ENCODE measurements at regions not wholly inside any gene's neighbourhood (a gene's known extent, or its start where the extent isn't known, plus 50 kb on each side); places are given as distances from the start of the nearest gene placed in this dataset.
A peak's percentile ranks its signal among the peaks of the same experiment; 100 is the strongest.
"Not testable (repeated sequence)": the region's sequence is repeated elsewhere in the genome, so short reads cannot be mapped to it uniquely, and the experiment has no call there.

- H3K27me3 ChIP-seq (ENCODE audit: insufficient read depth in 3 of 3, low read length in 2 of 3): no peaks in the 10 kb centered on the region
- 53 to 60% (median 57%) methylated on average over 5 of the region's 5 CpGs for WGBS, 3 donors
- peak; percentile 88 to 97 (median 96) for ATAC-seq
These were observed 231.8 kb upstream of the RREB1 start for GRCh38 chr6:6875818-6876470.

GRCh38 chr6:6877792-6878191 lies 230.0 kb upstream of the RREB1 start:
- 94 to 98% (median 94%) methylated on average over 4 to 5 of the region's 5 CpGs for WGBS, 3 donors
- intact Hi-C loops (cut with DNase I): not testable (repeated sequence)

More at GRCh38 chr6:6875818-6876470, 231.8 kb upstream of the RREB1 start:
- H3K4me1 ChIP-seq: peaks cover 4% of the 10 kb centered on the region
- H3K4me3 ChIP-seq: no peak overlapping the region
- no peaks in the 10 kb centered on the region for H3K9me3 ChIP-seq
- no peak for DNase-seq
- intact Hi-C loops (cut with DNase I): no loop called here
- H3K27ac ChIP-seq: peak overlapping the region; percentile 49
- no peaks in the 10 kb centered on the region for H3K36me3 ChIP-seq (ENCODE audit: insufficient read depth in 1 of 2, low read depth in 1 of 2)
- no peak for TF ChIP-seq CTCF (IDR thresholded peaks at IDR 0.05)

GRCh38 chr6:6878887-6879585 lies 228.7 kb upstream of the RREB1 start:
- no peak for DNase-seq
- peak overlapping the region; percentile 57 for H3K27ac ChIP-seq
- no peaks in the 10 kb centered on the region for H3K9me3 ChIP-seq
- WGBS, 3 donors: 64 to 74% (median 71%) methylated on average over 7 of the region's 7 CpGs
- ATAC-seq: no peak
- intact Hi-C loops (cut with DNase I): no loop called here
- no peaks in the 10 kb centered on the region for H3K27me3 ChIP-seq (ENCODE audit: insufficient read depth in 3 of 3, low read length in 2 of 3)
- no peak for TF ChIP-seq CTCF (IDR thresholded peaks at IDR 0.05)
- H3K36me3 ChIP-seq (ENCODE audit: insufficient read depth in 1 of 2, low read depth in 1 of 2): no peaks in the 10 kb centered on the region
- no peak overlapping the region for H3K4me3 ChIP-seq
- peaks cover 4% of the 10 kb centered on the region for H3K4me1 ChIP-seq

More at GRCh38 chr6:6877792-6878191, 230.0 kb upstream of the RREB1 start:
- ATAC-seq; H3K27ac ChIP-seq; H3K36me3 ChIP-seq (ENCODE audit: insufficient read depth in 1 of 2, low read depth in 1 of 2); H3K27me3 ChIP-seq (ENCODE audit: insufficient read depth in 3 of 3, low read length in 2 of 3); DNase-seq; H3K4me1 ChIP-seq; H3K4me3 ChIP-seq; H3K9me3 ChIP-seq: not testable (repeated sequence)

GRCh38 chr6:6879586-6879974 lies 228.2 kb upstream of the RREB1 start:
- H3K4me1 ChIP-seq; DNase-seq; H3K36me3 ChIP-seq (ENCODE audit: insufficient read depth in 1 of 2, low read depth in 1 of 2); H3K27me3 ChIP-seq (ENCODE audit: insufficient read depth in 3 of 3, low read length in 2 of 3); H3K4me3 ChIP-seq; H3K9me3 ChIP-seq; intact Hi-C loops (cut with DNase I): not testable (repeated sequence)
- peak in 1 of 4 donors; percentile 40 for ATAC-seq
- peak overlapping the region; percentile 57 for H3K27ac ChIP-seq
- 49 to 59% (median 54%) methylated on average over 6 of the region's 6 CpGs for WGBS, 3 donors

- H3K36me3 ChIP-seq (ENCODE audit: insufficient read depth in 1 of 2, low read depth in 1 of 2): no peaks in the 10 kb centered on the region
- 82 to 87% (median 84%) methylated on average over 10 of the region's 10 CpGs for WGBS, 3 donors
- H3K27me3 ChIP-seq (ENCODE audit: insufficient read depth in 3 of 3, low read length in 2 of 3): no peaks in the 10 kb centered on the region
- H3K27ac ChIP-seq: no peak overlapping the region
- no peak for TF ChIP-seq CTCF (IDR thresholded peaks at IDR 0.05)
- H3K4me3 ChIP-seq: no peak overlapping the region
- peaks cover 7% of the 10 kb centered on the region for H3K4me1 ChIP-seq
- H3K9me3 ChIP-seq: no peaks in the 10 kb centered on the region
- intact Hi-C loops (cut with DNase I): no loop called here
- ATAC-seq: no peak
- DNase-seq: no peak
These were observed 226.9 kb upstream of the RREB1 start for GRCh38 chr6:6880745-6881437.
